ENCODE measurements at regions not wholly inside any gene's neighbourhood (a gene's known extent, or its start where the extent isn't known, plus 50 kb on each side); places are given as distances from the start of the nearest gene placed in this dataset.
"Not testable (repeated sequence)": the region's sequence is repeated elsewhere in the genome, so short reads cannot be mapped to it uniquely, and the experiment has no call there.

DNA sequence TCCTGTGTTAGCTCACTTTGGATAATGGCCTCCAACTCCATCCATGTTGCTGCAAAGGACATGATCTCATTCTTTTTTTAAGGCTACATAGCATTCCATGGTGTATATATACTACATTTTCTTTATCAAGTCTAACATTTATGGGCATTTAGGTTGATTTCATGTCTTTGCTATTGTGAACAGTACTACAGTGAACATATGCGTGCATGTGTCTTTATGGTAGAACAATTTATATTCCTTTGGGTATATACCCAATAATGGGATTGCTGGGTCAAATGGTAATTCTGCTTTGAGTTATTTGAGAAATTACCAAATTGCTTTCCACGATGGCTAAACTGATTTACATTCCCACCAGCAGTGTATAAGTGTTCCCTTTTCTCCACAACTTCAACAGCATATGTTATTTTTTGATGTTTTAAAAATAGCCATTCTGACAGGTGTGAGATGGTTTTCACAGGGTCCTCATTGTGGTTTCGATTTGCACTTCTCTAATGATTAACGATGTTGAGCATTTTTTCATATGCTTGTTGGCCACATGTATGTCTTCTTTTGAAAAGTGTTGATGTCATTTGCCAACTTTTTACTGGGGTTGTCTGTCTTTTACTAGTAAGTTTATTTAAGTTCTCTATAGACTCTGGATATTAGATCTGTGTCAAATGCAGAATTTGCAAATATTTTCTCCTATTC, 133.4 kb downstream of the MC4R start:
- H3K36me3 Mint-ChIP-seq (ENCODE audit: low read depth); H3K9me3 Mint-ChIP-seq; DNase-seq; H3K4me3 Mint-ChIP-seq; H3K27me3 Mint-ChIP-seq; H3K27ac Mint-ChIP-seq; H3K4me1 Mint-ChIP-seq; ATAC-seq: not testable (repeated sequence)

DNA sequence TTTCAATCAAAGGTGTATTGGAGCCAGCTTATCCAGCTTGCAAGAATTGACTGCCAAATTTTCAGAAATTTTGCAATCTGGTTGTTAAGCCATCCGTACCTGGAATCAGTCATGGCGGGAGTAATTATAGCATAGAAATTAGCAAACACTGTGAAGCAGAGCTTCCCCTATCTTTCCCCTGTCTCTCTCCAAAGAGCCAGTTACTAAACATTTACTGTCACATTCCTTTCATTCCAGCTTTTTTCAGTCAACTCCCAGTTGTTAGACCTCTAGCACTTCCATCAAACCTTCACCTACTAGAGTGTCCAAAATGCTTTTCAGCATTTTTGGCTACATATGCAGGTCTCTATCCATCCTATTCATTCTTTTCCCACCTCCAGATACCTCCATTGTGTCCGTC, 137.4 kb downstream of the MC4R start:
- DNase-seq = no peak
- no peaks in the 10 kb centered on the region for H3K4me1 Mint-ChIP-seq
- no peak overlapping the region for H3K4me3 Mint-ChIP-seq
- no peaks in the 10 kb centered on the region for H3K9me3 Mint-ChIP-seq
- H3K27me3 Mint-ChIP-seq = no peaks in the 10 kb centered on the region
- no peak overlapping the region for H3K27ac Mint-ChIP-seq
- no peak for ATAC-seq
- no peaks in the 10 kb centered on the region for H3K36me3 Mint-ChIP-seq (ENCODE audit: low read depth)

DNA sequence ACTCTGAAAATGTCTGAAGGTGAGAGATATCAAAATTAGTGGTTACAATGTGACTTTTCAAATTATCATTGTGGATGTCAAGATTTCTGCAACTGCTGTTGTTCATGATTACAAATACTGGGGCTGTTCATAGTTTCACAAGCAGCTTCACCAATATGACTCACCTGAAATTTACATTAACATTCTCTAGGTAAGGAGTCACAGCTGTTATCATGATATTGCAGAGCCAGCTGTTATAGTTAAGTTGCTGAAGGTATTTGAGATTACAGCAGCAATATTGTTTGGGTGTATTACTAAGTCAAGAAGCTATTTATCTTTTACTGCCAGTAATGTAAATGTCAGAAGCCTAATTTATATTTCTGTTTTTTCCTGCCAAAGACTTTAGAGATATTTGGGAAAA, 140.0 kb downstream of the MC4R start:
- Mint-ChIP-seq H3K4me3 (no peak overlapping the region), H3K27ac (no peak overlapping the region), H3K36me3 (ENCODE audit: low read depth) (no peaks in the 10 kb centered on the region), H3K9me3 (peaks cover 2% of the 10 kb centered on the region), H3K27me3 (no peaks in the 10 kb centered on the region), H3K4me1 (no peaks in the 10 kb centered on the region)
- no peak for ATAC-seq
- DNase-seq = no peak

DNA sequence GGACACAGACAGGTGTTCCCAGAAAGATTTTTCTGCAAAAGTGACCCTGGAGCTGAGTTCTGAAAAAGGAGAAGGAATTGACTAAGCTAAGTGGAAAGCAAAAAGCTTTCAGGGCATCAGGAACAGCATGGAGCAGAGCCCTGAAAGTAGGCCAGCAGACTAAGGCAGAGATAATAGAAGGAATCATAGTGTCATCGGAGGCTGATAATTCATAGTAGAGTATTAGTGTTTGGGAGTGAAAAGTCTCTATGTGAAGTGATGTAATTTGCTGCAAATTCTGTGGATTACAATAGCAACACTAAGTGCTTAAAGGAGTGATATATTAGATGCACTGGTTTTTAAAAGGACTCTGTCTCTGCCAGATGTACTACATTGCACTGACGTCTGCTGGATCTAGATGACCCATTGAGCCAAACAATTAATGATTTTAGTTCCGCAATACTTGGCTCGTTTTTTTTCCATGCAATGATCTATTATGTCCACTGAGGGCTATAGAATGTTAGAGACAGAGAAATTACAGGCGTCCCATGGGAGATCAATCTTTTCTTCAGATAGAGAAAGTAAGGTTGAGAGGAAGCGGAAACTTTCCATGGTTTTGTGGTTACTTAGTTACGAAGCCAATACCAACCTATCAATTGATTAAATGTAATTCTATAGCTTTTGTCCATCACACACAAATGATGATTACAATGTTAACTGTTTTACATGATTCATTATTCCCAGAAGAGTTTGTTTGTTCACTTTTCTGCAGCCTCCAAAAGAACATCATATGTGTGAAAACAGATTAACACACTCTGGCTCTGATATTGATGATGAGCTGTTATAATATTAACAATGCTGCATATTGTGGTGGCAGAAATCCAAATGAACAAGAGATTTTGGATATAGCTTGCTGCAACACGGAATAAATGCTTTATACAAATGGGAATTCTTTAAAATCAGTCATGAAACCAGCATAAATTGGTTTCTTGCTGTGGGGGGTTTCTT, 143.7 kb downstream of the MC4R start:
- H3K9me3 Mint-ChIP-seq = peaks cover 9% of the 10 kb centered on the region
- no peak for ATAC-seq
- DNase-seq = no peak
- no peak overlapping the region for H3K4me3 Mint-ChIP-seq
- no peaks in the 10 kb centered on the region for H3K4me1 Mint-ChIP-seq
- no peaks in the 10 kb centered on the region for H3K36me3 Mint-ChIP-seq (ENCODE audit: low read depth)
- H3K27me3 Mint-ChIP-seq = no peaks in the 10 kb centered on the region
- no peak overlapping the region for H3K27ac Mint-ChIP-seq

DNA sequence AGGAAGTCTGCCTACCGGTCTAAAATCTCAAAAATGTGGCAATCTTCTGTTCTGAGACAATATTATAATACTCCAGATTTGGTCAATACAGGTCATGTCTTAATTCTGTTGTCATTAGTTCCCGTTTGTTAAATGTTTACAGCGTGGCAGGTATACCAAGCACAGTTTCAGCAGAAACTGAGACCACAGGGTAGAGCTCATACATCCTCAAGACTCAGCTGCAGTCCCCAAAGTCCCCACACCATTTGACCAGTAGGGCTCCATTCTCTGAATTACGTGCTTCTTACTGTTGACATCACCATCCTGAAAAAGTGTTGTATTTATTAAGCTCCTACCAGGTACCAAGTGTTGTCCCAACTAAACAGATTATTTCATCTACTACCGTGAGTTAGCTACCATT, 157.1 kb downstream of the MC4R start:
- Mint-ChIP-seq H3K27me3 (no peaks in the 10 kb centered on the region), H3K4me3 (no peak overlapping the region), H3K9me3 (no peaks in the 10 kb centered on the region)

DNA sequence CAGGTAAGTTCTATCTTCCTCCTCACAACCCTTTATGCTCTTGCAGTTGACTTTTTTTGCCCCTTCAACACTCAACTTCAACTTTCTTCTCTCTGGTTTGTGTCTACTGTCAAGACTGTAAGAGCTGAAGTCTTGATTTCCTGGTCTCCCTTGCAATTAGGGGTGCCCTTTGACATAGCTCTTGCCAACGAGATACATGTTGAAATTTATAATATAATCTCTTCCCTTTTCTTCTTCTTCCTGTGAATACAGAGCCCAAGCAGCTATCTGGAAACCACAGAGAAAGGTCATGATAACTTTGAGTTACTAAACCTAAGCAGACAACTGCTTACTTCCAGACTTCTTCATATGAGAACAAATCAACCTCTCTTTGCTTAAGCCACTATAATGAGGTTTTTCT, 163.5 kb downstream of the MC4R start:
- Mint-ChIP-seq H3K4me3 (no peak overlapping the region), H3K27me3 (no peaks in the 10 kb centered on the region), H3K36me3 (ENCODE audit: low read depth) (no peaks in the 10 kb centered on the region), H3K9me3 (no peaks in the 10 kb centered on the region), H3K4me1 (no peaks in the 10 kb centered on the region), H3K27ac (no peak overlapping the region)
- no peak for DNase-seq
- ATAC-seq = no peak

More for the DNA sequence above, 157.1 kb downstream of the MC4R start:
- ATAC-seq (no peak), DNase-seq (no peak)
- Mint-ChIP-seq H3K4me1 (no peaks in the 10 kb centered on the region), H3K36me3 (ENCODE audit: low read depth) (no peaks in the 10 kb centered on the region), H3K27ac (no peak overlapping the region)

DNA sequence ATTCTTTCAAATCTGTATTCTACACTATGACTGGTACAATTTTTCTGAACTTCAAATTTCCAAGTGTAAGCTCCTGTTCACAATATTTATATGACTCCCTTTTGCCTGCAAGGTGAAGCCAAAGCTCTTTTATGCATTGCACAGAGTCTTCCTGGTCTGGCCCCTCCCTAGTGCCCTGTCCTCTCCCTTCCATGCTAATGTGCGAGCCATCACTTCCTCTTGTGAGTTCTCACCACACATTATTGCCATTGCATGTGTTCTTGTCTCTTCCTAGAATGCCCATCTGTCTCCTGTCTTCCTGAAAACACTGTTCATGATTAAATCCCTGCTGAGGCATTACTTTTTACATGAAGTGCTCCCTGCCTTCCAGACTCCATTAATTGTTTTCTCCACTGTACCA, 169.9 kb downstream of the MC4R start:
- no peaks in the 10 kb centered on the region for H3K36me3 Mint-ChIP-seq (ENCODE audit: low read depth)
- ATAC-seq = no peak
- no peak for DNase-seq

DNA sequence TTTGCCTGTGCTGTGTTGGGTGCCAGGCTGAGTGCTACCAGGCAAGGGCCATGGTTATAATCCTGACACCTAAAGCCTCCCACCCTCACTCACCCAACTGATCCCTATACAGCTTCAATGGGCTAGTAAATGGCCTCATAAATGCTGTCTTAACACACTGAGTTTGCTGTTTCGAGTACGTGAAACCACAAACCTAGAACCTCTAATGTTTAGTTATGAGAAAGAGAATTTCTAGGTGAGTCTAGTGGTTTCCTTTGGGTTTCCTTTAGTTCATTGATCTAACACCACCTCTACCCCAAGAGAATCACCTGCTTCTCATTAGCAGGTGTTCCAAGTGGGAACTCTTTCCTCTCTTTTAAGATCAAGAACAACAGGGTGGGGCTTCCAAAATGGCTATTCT, 172.0 kb downstream of the MC4R start:
- Mint-ChIP-seq H3K4me3 (no peak overlapping the region), H3K27me3 (no peaks in the 10 kb centered on the region), H3K9me3 (no peaks in the 10 kb centered on the region), H3K36me3 (ENCODE audit: low read depth) (no peaks in the 10 kb centered on the region), H3K27ac (no peak overlapping the region), H3K4me1 (no peaks in the 10 kb centered on the region)
- DNase-seq (no peak), ATAC-seq (no peak)

More for the DNA sequence above, 169.9 kb downstream of the MC4R start:
- H3K4me3 Mint-ChIP-seq = no peak overlapping the region
- H3K4me1 Mint-ChIP-seq = no peaks in the 10 kb centered on the region
- no peaks in the 10 kb centered on the region for H3K27me3 Mint-ChIP-seq
- H3K27ac Mint-ChIP-seq = no peak overlapping the region
- no peaks in the 10 kb centered on the region for H3K9me3 Mint-ChIP-seq

DNA sequence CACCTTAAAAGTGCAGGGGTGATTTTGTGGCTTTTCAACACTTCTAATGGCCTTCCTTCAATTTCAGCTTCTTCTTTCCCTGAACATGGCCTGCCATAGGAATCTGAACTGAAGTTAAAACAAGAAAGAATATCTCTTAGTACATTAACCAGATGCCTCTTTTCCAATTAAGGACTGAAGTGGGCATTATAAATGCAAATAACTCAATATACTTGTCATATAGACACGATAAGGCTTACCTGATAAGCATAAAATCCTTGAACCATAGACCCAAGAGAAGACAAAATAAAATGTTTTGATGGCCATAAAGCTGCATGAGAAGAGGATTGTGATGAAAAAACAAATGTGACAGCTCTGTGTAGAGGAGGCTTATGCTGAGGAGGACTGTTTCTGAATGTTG, 173.1 kb downstream of the MC4R start:
- Mint-ChIP-seq H3K9me3 (no peaks in the 10 kb centered on the region), H3K27ac (no peak overlapping the region), H3K4me3 (no peak overlapping the region), H3K27me3 (no peaks in the 10 kb centered on the region), H3K4me1 (no peaks in the 10 kb centered on the region), H3K36me3 (ENCODE audit: low read depth) (no peaks in the 10 kb centered on the region)
- DNase-seq (no peak), ATAC-seq (no peak)

DNA sequence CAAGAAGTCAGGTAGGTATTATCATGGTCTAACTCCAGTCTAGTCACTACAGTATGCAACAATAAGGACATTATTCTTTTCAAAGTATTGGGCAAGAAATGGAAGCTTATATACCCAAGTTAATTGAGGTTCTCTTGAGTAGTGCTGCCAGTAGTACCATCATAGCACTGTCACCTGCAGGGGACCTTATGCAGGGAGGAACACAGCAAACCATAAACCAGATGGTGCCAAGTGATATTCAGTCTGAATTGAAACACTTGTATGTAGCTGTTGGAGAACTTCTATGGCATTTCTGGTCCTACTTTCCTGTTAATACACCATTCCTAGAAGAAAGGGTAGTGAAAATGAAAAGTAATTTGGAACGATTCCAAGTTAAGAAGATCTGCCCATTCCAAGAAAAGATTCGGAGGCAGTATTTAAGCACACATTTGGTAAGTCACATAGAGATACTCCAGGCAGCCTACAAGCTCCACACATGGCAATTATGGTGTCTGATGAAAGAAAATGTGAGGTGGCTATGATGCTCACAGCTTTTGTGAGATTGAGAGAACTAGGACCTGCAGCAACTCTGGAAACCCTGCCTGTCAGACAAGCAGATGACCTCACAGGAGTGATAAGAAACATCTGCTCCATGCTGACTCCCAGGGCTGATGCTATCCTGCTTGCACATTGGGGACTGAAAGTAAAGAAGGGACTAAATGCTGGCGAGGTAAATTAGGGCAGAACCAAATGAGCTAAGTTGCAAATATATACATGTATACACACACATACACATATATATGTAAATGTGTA, 174.7 kb downstream of the MC4R start:
- Mint-ChIP-seq H3K9me3 (no peaks in the 10 kb centered on the region), H3K36me3 (ENCODE audit: low read depth) (no peaks in the 10 kb centered on the region), H3K4me1 (no peaks in the 10 kb centered on the region), H3K27ac (no peak overlapping the region), H3K27me3 (no peaks in the 10 kb centered on the region), H3K4me3 (no peak overlapping the region)
- ATAC-seq (no peak), DNase-seq (no peak)

DNA sequence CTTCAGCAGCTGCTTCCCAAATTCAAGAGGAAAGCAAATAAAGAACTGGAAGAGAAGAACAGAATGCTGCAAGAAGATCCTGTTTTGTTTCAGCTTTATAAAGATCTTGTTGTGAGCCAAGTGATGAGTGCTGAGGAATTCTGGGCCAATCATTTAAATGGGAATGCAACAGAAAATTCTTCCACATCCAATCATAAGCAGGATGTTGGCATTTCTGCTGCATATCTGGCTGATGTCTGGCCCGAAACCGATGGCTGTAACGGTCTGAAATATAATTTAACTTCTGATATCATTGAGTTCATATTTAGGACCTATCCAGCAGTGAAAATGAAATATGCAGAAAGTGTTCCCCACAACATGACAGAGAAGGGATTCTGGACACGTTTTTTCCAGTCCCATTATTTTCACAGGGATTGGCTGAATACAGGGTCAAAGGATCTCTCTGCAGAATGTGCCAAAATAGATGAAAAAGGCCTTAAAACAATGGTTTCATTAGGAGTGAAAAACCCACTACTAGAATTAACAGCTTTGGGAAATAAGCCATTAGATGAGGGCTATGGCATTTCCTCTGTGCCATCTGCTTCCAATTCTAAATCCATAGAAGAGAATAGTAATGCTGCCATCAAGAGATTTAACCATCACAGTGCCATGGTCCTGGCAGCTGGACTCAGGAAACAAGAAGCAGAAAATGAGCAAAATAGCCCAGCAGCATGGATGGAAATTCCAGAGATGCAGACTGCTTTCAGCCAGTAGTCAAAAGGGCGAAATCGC, 175.6 kb downstream of the MC4R start:
- Mint-ChIP-seq H3K36me3 (ENCODE audit: low read depth) (no peaks in the 10 kb centered on the region), H3K4me1 (no peaks in the 10 kb centered on the region), H3K27me3 (no peaks in the 10 kb centered on the region)

DNA sequence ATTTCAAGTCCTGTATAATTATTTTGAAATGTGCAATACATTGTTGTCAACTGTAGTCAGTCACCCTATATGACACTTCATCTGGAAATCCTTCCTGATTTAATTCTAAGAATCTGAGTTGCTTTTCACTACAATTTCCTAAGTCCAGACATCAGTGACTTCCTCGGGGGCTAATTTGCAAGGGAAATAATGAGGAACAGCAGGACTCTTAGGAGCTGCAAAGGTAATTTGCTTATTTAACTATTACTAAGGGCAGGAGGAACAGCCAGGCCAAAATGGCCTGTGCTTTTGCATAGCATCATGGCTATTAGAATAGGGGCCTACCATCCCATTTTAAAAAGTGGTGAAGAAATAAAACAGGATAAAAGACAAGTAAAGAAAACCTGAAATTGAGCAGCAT, 178.8 kb downstream of the MC4R start:
- no peak for DNase-seq
- H3K4me1 Mint-ChIP-seq = no peaks in the 10 kb centered on the region
- H3K4me3 Mint-ChIP-seq = no peak overlapping the region
- H3K27ac Mint-ChIP-seq = no peak overlapping the region
- peaks cover 2% of the 10 kb centered on the region for H3K27me3 Mint-ChIP-seq
- H3K9me3 Mint-ChIP-seq = no peaks in the 10 kb centered on the region
- ATAC-seq = no peak
- no peaks in the 10 kb centered on the region for H3K36me3 Mint-ChIP-seq (ENCODE audit: low read depth)

More for the DNA sequence above, 175.6 kb downstream of the MC4R start:
- DNase-seq (no peak), ATAC-seq (no peak)
- Mint-ChIP-seq H3K4me3 (no peak overlapping the region), H3K9me3 (no peaks in the 10 kb centered on the region), H3K27ac (no peak overlapping the region)

DNA sequence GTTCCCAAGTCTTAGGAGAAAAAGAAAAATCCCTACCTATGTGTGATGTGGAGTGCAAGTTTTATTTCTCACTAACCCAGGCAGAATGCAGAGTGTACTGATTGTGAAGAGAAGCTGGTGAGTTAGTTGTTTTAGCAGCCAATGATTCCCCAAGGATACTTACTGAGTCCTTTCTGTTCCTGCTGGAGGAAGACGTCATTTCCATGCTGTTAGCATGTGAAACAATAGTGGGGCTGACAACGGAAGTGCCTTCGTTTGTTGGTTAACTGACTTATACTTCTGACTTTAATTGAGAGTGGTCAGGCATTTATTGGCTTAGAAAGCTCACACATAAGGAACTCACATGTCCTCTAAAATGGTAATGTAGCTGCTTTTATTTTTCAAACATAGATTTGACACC, 180.6 kb downstream of the MC4R start:
- H3K9me3 Mint-ChIP-seq = no peaks in the 10 kb centered on the region
- ATAC-seq (no peak), DNase-seq (no peak)
- no peak overlapping the region for H3K4me3 Mint-ChIP-seq
- no peak overlapping the region for H3K27ac Mint-ChIP-seq
- no peaks in the 10 kb centered on the region for H3K4me1 Mint-ChIP-seq
- no peaks in the 10 kb centered on the region for H3K36me3 Mint-ChIP-seq (ENCODE audit: low read depth)
- peaks cover 2% of the 10 kb centered on the region for H3K27me3 Mint-ChIP-seq

DNA sequence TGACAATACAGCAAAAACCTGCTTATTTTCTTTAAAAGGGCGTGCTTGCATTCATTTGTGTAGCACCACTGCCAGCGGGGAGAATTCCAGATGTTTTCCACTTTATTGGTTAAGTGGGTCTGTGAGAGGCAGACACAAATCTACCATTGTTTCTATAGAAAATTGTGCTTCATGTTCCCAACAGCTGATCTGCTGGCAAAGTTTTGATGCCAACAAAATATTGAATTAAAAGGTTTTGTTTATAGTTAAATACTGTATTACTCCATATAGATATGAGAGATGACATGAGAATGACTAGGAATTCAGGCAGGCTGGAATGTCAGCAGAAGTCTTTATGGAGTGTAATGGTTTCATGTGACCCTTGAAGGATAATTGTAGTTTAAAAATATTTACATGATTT, 182.7 kb downstream of the MC4R start:
- Mint-ChIP-seq H3K27ac (no peak overlapping the region), H3K4me3 (no peak overlapping the region), H3K27me3 (peaks cover 2% of the 10 kb centered on the region), H3K4me1 (no peaks in the 10 kb centered on the region), H3K36me3 (ENCODE audit: low read depth) (no peaks in the 10 kb centered on the region), H3K9me3 (no peaks in the 10 kb centered on the region)
- no peak for DNase-seq
- ATAC-seq = no peak
